NCI-H226 (cell line): ENCODE measurements at regions not wholly inside any gene's neighbourhood (a gene's known extent, or its start where the extent isn't known, plus 50 kb on each side); places are given as distances from the start of the nearest gene placed in this dataset.

Experiments used
- DNase-seq: peaks from one replicate; pipeline ENCODE4 v3.0.0-alpha.2; 2015

DNA sequence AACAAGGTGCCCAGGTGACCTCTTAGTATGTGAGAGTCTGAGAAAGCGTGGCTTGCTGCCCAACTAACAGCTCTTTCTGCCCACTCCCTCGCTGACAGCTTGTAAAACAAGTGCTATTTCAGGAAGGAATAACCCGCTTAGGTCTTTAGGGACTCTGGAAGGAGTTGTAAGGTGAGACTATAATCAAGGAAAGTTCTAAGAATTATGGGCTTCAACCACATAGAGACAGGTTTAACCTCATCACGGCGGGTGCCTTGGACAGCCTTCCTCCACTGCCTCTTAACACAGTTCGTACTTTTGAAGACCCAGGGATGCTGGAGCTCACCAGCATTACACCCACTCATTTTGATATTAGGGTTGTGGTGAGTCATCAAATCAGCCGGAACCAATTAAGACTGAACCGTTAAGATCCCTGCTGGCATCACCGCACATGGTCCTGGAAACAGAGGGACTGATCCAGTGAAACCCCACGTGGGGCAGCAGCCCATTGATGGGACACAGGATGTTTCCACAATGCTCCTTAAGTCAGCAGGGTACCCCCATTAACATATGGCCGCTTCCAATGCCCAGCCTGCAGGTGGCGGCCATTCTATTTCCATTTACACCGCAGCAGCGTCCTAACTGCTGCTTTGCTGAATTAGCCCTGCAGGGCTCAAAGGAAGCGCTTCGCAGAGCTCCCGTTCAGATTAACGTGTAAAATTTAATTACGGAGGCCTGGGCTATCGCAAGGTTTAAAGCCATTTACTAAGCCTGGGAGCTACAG lies 176.6 kb upstream of the SDK2 start:
- no peak for DNase-seq

- DNase-seq, result no peak
Measured at GRCh38 chr17:73821665-73822064, 177.4 kb upstream of the SDK2 start.

DNA sequence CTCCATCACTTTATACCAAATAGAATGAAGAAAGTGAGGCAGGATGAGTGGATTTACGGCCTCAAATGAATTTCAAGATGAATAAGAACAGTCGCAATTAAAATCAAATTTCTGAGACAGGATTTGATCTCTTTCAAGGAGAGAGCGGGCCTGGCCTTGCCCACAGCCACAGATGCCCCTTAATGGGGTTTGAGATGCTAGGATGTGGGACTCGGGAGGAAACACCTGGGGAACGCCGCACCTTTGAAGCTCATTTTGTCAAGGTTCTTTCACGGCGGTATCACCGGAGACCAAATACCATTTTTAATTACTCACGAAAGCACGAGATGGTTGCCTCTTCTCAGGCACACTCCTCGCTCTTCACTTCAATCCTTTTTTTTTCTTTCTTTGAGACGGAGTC lies 178.1 kb upstream of the SDK2 start:
- DNase-seq, result no peak

DNA sequence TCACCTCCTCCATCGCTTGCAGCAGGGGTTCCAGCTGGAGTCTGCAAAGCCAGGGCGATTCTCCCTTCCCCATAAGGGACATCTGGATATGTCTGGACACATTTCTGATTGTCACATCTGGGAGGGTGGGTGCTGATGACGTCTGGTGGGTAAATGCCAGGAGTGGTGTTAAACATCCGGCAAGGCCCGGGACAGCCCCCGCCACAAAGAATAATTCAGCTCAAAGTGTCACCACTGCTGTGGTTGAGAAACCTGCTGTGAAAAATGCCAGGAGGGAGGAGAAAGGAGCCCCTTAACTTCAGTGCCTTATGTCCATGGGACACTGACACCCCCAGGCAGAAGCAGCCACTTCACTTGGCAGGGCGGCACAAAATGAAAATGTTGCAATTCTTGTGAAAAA lies 179.4 kb upstream of the SDK2 start:
- no peak for DNase-seq

DNA sequence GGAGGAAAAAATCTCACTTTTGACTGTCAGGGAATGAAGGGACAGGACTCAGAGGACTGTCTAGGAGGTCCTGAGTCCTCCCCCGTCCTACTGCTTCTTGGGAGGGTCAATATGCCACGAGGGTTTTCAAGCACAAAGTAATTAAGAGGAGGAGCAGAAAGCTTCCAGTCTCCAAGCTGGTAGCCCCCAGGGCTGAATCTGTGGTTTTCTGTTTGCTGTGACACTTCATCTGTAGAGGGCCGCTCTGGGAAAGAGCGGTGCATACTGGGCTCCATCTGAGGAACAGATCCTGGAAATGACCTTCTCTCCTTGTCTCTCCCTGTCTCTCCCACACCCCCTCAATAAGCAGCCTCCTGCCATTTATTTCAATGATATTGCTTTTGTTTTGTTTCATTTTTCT lies 180.1 kb upstream of the SDK2 start:
- no peak for DNase-seq

DNA sequence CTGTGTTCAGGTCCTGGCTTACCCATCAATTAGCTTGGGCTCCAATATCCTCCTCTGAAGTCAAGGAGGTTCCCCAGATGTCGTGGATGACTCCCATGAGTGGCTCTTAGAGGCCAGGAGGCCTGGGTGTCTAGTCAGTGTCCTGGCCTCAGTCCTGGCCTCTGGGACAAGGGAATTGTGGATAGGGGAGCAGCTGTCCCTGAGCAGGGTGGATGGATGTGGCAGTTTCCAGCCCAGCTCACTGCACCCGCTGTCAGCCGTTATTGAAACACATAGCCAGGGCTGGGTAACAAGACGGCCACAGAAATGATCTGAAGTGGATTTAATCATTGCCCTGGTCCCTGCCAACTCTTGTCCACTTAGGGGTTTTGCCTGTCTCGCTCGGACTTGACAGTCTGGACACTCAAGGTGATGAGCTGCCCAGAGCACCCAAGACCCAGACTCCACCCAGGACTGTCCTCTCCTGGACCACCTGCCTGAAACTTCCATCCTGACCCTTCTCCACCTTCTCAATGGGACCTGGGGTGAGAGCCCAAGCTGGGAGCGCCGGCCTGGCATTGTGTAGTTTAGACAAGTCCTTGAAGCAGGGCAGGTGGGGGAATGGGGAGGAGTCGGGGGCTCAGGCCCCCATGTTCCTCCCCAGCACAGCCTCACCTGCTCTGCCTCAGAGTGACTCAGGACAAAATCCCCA lies 182.1 kb upstream of the SDK2 start:
- DNase-seq, result no peak

DNA sequence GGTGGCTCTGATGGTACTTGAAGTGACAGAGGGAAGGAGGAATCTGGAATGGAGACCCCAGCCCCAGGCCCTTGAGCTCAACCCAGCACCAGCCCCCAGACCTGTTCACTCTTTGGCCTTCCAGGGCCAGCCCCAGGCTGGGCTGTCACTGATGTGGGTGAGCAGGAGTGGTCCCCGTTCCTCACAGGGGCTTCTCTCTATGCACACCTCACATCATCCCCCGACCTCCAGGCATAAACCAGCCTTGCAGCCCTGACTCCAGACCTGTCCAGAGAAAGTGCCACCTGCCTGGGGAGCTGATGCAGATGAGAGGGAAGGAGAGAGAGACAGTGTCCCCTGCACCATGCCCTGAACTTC lies 182.6 kb upstream of the SDK2 start:
- DNase-seq, result no peak

GRCh38 chr17:73827627-73828291 lies 183.5 kb upstream of the SDK2 start:
- DNase-seq, result no peak

DNA sequence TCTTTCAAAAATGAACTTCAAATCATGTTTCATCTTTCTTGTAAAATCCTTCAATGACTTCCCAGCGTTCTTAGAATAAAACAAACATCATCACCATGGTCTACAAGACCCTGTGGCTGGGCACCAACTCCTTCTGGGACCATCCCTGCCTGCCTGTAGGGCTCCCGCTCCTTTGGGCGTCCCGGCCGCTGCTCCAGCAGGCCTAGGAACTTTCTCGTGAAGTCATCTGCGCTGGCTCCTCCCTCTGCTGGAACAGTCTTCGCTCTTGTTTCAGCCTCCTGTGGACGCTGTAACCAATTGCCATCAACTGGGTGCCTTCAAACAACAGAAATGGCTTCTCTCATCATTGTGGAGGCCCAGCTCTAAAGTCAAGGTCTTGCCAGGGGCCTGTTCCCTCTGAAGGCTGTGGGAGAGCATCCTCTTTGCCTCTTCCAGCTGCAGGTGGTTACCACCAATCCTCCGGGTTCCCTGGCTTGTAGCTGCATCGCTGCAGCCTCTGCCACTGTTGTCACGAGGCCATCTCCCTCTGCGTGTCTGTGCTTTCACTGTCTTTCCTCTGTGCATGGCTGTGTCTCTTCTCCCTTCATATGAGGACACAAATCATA lies 185.5 kb upstream of the SDK2 start:
- DNase-seq, result no peak

DNA sequence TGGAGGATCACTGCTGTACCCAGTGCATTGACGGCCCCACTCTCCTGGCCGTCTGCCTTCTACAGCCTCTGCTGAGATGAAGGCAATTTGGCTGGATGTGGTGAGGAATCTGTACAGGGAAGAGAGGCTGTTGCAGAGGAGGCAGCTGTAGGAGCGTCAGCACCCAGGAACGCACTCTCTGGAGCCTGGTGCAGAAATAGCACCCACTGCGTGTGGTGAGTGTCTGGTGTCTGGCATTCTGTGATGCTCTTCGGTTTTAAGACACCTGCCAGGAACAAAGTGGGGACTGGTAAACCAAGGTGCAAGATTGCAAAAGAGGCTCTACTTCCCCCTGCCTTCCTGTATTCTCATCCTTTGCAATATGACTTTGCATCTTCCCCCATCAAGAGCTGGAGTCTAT lies 187.5 kb upstream of the SDK2 start:
- DNase-seq, result no peak

GRCh38 chr17:73833775-73834488 lies 189.7 kb upstream of the SDK2 start:
- DNase-seq, result no peak

DNA sequence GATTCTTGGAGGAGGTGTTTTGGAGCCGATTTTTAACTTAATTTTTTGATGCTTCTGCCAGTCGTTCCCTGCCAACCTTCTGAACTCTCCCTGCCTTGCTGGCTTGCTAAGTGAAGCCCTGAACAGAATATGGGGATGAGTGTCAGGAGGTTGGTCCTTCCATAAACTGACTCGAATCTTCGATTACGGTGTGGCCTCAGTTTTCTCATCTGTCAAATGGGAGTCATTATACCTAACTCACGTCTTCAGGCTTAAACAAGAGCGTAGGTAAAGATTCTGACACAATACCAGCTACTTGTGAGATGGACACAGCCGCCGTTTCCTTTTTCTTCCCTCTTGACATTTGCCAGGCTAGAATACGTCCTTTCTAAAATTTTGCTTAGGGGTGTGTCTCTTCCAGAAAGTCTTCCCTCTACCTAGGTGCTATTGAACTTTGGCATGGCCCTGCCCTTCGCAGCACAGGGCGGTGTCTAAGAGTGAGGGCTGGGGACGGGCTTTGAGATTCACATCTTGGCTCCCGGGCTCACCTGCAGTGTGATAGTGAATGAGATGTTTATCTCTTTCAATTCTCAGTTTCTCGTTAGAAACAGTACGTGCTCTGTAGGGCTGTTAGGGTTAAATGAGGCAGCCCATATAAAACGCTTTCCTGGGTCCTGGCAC lies 190.6 kb upstream of the SDK2 start:
- DNase-seq, result no peak

GRCh38 chr17:73835605-73836004 lies 191.4 kb upstream of the SDK2 start:
- DNase-seq, result no peak

DNA sequence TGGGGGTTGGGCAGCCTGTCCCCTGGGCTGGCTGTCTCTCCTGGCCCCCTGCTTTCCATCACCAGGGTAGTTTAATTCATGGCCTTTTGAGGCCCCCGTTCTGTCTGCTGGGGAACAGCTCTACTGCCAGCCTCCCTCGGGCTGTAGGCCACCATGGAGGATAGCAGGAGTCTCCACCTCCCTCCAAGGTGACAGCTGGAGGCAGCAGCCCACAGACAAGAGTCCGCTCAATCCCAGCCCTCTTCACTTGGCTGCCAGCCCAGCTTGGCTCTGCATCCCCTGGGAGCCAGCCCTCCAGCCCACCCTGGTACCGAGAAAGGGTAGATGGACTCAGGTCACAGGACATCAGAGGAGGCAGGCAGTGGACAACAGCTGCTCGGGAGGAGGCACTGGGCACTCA lies 194.6 kb upstream of the SDK2 start:
- no peak for DNase-seq

GRCh38 chr17:73840829-73841228 lies 196.6 kb upstream of the SDK2 start:
- no peak for DNase-seq

DNA sequence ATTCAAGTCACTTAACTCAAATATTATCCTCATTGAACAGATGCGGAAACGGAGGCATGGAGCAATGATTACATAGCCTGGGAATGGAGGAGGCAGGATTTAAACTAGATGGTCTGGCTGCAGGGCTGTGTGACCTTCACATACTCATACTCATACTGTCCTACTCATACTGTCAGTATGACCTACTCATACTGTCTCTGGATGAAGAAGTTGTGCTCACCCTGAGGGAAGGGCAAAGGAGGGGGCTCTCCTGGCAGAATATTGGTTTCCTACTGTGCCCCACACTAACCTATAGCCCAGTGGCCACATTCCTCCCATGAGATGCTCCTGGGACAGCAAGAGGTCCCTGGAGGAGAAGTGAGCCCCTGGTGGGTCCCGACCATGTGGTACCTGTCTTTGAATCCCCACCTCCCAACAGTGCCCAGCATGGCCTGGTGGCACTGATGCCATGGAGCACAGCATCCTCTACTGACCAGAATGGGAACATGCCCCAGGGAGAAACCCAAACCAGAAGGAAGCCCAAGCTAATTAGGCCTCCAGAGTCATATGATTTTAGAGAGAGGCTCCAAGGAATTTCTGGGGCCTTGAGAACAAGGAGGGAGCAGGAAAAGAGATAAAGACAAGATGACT lies 197.3 kb upstream of the SDK2 start:
- no peak for DNase-seq

DNA sequence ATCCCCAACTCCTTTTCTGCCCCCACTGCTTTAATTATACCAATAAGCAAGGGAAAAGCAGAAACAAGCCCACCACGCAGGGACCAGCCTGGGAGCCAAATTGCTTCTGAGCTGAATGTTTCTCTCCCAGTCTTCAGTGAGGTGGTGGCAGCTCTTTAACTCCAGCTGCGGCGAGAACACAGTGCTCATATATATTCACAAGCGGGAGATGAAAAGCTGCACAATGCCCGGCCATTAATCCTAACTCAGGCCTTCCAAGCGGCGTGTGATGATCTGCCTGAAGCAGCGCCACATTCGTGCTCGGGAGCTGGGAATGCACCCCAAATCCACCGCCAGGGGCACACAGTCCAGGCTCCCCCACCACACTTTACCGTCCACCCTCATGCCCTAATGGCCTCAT lies 203.7 kb upstream of the SDK2 start:
- no peak for DNase-seq

DNA sequence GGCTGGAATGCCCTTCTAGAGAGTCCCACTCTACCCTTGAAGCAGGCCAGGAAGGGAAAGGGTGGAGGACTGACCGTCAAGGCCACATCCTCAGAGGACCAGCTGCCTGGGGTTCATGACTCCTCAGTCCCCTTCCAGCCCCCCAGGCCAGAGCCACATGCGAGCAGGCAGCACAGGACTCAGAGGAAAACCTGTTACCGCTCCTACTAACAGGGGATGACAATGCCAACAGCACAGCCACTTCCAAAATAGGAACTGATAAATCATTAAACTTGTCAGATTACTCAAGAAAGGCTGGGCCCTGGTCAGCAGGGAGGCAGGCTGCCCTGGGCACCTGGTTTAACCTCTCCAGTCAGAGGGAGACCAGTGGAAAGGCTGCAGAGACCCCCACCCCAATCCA lies 206.2 kb upstream of the SDK2 start:
- DNase-seq, result no peak

- no peak for DNase-seq
Measured at GRCh38 chr17:73851091-73851490, 206.8 kb upstream of the SDK2 start.

- DNase-seq, result no peak
Measured at GRCh38 chr17:73851921-73852320, 207.7 kb upstream of the SDK2 start.

DNA sequence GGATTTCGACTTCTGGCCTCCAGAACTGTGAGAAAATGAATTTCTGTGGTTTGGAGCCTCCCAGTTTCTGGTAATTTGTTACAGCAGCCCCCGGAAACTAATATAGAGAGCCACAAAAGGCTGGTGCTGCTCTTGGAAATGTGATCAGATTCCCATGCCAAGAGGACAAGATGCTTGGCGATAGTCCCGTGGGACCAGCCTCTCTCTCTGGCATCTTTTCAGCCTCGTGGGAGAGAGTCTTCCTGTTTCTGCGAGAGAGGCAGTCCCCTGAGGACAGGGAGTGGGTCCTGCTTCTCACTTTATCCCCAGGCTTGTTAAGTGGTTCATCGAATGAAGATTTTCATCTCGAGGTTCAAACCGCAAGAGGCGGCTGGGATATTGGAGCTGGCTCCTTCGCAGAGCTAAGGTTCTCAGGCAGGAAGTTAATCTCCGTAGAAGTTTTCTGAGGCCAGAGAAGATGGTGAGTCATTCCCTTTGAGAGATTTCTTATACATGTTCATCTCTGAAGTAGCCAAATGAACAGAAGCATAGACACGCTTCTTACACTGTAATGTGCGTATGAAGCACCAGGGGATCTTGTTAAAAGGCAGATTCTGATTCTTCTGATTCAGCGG lies 211.6 kb upstream of the SDK2 start:
- DNase-seq, result no peak

- no peak for DNase-seq
Measured at GRCh38 chr17:73856556-73856955, 212.3 kb upstream of the SDK2 start.
